Suprapubic skin (tissue), 3 donors: ENCODE measurements at regions not wholly inside any gene's neighbourhood (a gene's known extent, or its start where the extent isn't known, plus 50 kb on each side); places are given as distances from the start of the nearest gene placed in this dataset.

Experiments used
- CTCF ChIP-seq, 2 donors: fragments of 200-600 bp in 1 of 2; fragments of 450-650 bp in 1 of 2; sonication (generic) in 1 of 2; IDR thresholded peaks; one replicate each; pipeline ENCODE4 v1.5.1; 2016 to 2019; ENCODE audit warnings: antibody characterized with exemption in 2 of 2, mild to moderate bottlenecking in 1 of 2, moderate library complexity in 1 of 2
- EP300 ChIP-seq: sonication (generic); formaldehyde crosslinking; IDR thresholded peaks from one replicate; pipeline ENCODE4 v1.6.1; 2017; ENCODE audit warnings: antibody characterized with exemption
- POLR2A ChIP-seq, 2 donors: fragments of 450-650 bp; IDR thresholded peaks; one replicate each; pipeline ENCODE4 v1.6.1; 2017; ENCODE audit warnings: antibody characterized with exemption in 2 of 2, mild to moderate bottlenecking in 2 of 2, moderate library complexity in 2 of 2

GRCh38 chr13:69109891-69110525 is 997.6 kb upstream of the ATXN8OS start:
- TF ChIP-seq CTCF (IDR thresholded peaks at IDR 0.05): no peak
- no peak for TF ChIP-seq POLR2A (IDR thresholded peaks at IDR 0.05)
- no peak for TF ChIP-seq EP300
